ENCODE measurements at regions not wholly inside any gene's neighbourhood (a gene's known extent, or its start where the extent isn't known, plus 50 kb on each side); places are given as distances from the start of the nearest gene placed in this dataset.

- TF ChIP-seq POLR2AphosphoS5 (IDR thresholded peaks at IDR 0.05; ENCODE audit: low read depth, low read length) (no peak), POLR2A (IDR thresholded peaks at IDR 0.05; ENCODE audit: low read depth, low read length) (no peak)
Measured at GRCh38 chr2:121868652-121869051, 113.2 kb downstream of the TSN start.
